ENCODE measurements at regions not wholly inside any gene's neighbourhood (a gene's known extent, or its start where the extent isn't known, plus 50 kb on each side); places are given as distances from the start of the nearest gene placed in this dataset.

GRCh38 chr18:45119876-45120275, 439.2 kb downstream of the SETBP1 start:
- TF ChIP-seq, protein P1, sequence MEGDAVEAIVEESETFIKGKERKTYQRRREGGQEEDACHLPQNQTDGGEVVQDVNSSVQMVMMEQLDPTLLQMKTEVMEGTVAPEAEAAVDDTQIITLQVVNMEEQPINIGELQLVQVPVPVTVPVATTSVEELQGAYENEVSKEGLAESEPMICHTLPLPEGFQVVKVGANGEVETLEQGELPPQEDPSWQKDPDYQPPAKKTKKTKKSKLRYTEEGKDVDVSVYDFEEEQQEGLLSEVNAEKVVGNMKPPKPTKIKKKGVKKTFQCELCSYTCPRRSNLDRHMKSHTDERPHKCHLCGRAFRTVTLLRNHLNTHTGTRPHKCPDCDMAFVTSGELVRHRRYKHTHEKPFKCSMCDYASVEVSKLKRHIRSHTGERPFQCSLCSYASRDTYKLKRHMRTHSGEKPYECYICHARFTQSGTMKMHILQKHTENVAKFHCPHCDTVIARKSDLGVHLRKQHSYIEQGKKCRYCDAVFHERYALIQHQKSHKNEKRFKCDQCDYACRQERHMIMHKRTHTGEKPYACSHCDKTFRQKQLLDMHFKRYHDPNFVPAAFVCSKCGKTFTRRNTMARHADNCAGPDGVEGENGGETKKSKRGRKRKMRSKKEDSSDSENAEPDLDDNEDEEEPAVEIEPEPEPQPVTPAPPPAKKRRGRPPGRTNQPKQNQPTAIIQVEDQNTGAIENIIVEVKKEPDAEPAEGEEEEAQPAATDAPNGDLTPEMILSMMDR (IDR thresholded peaks at IDR 0.05), result no peak
- no peak overlapping the region for H3K4me3 ChIP-seq
- no peak for DNase-seq (ENCODE audit: low spot score)
- H3K27ac ChIP-seq, result no peak overlapping the region

DNA sequence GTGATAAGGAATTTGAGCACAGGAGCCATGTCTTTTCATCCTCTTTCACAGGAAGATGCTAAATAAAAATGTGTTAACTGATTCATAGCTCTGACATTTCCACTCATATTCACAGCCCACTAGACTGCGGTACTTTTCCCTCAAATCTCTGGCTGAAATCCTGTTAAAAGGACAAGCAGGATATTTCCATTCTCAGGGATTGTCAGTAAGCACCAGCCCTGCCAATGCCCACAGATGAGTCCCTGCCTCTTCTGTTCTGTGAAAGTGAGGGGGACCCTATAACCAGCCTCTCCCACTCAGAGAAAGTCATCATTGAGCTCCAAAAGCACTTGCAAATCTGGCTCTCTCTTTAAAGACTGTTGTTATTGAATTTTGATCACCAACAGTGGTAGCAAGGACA, 440.5 kb downstream of the SETBP1 start:
- no peak for DNase-seq (ENCODE audit: low spot score)
- TF ChIP-seq, protein P1 (IDR thresholded peaks at IDR 0.05), result no peak
- H3K27ac ChIP-seq, result no peak overlapping the region
- H3K4me3 ChIP-seq, result no peak overlapping the region

GRCh38 chr18:45122506-45122905, 441.8 kb downstream of the SETBP1 start:
- DNase-seq (ENCODE audit: low spot score), result no peak
- Histone ChIP-seq H3K4me3 (no peak overlapping the region), H3K27ac (no peak overlapping the region)
- TF ChIP-seq, protein P1 (IDR thresholded peaks at IDR 0.05), result no peak

DNA sequence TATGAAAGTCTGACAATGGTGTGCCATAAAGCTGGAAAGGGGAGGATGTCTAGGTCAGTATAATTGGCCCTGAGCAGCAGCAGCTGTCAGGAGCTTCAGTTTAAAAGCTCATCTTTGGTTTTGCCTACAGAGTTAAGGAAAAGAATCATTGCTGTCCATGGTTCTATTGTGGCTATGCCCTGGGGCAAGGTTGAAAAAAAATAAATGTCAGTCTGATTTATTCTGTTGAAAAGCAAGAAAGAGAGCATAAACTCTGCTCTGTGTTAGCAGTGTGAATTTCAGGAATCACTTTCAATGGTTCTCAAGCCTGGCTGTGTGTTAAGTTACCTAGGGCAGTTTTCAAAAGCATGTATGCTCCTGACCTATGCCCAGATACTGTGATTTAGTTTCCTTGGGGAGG, 446.7 kb downstream of the SETBP1 start:
- Histone ChIP-seq H3K27ac (no peak overlapping the region), H3K4me3 (no peak overlapping the region)
- no peak for DNase-seq (ENCODE audit: low spot score)
- TF ChIP-seq, protein P1 (IDR thresholded peaks at IDR 0.05), result no peak

GRCh38 chr18:45133276-45133675, 452.6 kb downstream of the SETBP1 start:
- DNase-seq (ENCODE audit: low spot score), result no peak
- TF ChIP-seq, protein P1 (IDR thresholded peaks at IDR 0.05), result no peak
- no peak overlapping the region for H3K4me3 ChIP-seq
- no peak overlapping the region for H3K27ac ChIP-seq

DNA sequence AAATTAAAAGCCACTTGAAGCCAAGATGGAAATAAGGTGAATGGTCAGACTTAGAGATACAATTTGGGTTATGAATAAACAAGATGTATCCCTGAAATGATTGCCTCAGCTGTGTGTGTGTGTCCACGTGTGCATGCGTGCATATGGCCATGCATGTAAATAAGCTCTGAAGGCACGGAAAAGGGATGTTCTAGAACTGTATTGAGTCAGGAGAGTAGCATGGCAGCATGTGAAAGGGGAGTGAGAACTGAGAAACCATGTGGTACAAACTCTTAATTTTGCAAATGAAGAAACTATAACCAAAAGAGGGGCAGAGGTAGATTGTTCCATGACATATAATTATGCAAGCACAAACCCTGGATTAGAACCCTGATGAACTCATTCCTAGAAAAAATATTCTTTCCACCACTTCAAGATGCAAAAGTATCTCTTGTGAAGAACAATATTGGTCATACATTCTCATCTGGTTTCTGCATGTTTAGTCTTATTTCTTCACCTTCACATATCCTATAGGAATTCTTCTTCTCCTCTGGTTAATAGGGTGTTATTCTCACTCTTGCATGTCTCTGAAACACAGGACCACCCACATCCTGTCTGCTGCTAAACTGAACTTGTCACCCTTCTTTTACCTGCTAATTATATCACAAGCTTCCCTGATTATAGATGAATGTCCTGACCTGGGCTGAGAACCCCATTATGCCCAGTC, 455.8 kb downstream of the SETBP1 start:
- TF ChIP-seq, protein P1 (IDR thresholded peaks at IDR 0.05), result no peak
- H3K27ac ChIP-seq, result no peak overlapping the region

GRCh38 chr18:45137087-45137419, 456.4 kb downstream of the SETBP1 start:
- no peak overlapping the region for H3K4me3 ChIP-seq
- TF ChIP-seq, protein P1 (IDR thresholded peaks at IDR 0.05), result no peak
- DNase-seq (ENCODE audit: low spot score), result no peak
- H3K27ac ChIP-seq, result no peak overlapping the region

More for the DNA sequence above, 455.8 kb downstream of the SETBP1 start:
- no peak for DNase-seq (ENCODE audit: low spot score)
- H3K4me3 ChIP-seq, result no peak overlapping the region
